ENCODE measurements at regions not wholly inside any gene's neighbourhood (a gene's known extent, or its start where the extent isn't known, plus 50 kb on each side); places are given as distances from the start of the nearest gene placed in this dataset.

DNA sequence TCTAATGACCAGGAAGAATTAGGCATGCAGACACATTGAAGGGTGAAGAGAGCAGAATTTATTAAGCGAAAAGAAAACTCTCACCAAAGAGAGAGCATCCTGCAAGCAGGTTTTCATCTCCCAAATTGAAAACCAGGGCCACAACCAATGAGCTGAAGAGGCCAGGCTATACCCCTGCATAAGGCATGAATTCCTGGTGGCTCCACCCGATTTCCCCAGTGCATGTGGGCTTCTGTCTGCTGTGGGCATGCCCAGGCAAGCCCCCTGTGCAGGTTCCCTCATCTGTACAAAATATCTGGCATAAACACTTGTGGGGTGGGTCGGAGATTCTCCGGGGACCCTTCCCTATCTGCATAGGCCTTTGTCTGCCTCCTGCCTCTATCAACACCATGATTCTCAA lies 621.6 kb upstream of the LRRTM1 start:
- ChIA-PET POLR2A (no interaction called here), CTCF (ENCODE audit: low intra/inter-chr PET ratio) (no interaction called here)
- H2AFZ ChIP-seq (ENCODE audit: low read depth, low read length): no peak overlapping the region
- TF ChIP-seq CEBPG (CRISPR knock-in tag; IDR thresholded peaks at IDR 0.05): no peak
- no peak for TF ChIP-seq CEBPG (tag; conservative IDR thresholded peaks at IDR 0.05 in 1 of 2, IDR thresholded peaks at IDR 0.05 in 1 of 2)
- TF ChIP-seq, protein P1, sequence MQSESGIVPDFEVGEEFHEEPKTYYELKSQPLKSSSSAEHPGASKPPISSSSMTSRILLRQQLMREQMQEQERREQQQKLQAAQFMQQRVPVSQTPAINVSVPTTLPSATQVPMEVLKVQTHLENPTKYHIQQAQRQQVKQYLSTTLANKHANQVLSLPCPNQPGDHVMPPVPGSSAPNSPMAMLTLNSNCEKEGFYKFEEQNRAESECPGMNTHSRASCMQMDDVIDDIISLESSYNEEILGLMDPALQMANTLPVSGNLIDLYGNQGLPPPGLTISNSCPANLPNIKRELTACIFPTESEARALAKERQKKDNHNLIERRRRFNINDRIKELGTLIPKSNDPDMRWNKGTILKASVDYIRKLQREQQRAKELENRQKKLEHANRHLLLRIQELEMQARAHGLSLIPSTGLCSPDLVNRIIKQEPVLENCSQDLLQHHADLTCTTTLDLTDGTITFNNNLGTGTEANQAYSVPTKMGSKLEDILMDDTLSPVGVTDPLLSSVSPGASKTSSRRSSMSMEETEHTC (IDR thresholded peaks at IDR 0.05): no peak
- TF ChIP-seq ZNF311 (CRISPR knock-in tag; IDR thresholded peaks at IDR 0.05): no peak
- TF ChIP-seq ZFX (CRISPR knock-in tag; IDR thresholded peaks at IDR 0.05): no peak
- TF ChIP-seq ARID3B (CRISPR knock-in tag; IDR thresholded peaks at IDR 0.05; ENCODE audit: borderline replicate concordance): no peak
- no peaks in the 10 kb centered on the region for H3K79me2 ChIP-seq (ENCODE audit: control insufficient read depth, insufficient read depth, low read length)
- 0 out of 2 replicates have a peak, but pooled peaks cover 4% of the 10 kb centered on the region for H3K9me3 ChIP-seq (replicated peaks; ENCODE audit: control insufficient read depth, insufficient read depth, low read depth, low read length)
- H4K20me1 ChIP-seq (replicated peaks; ENCODE audit: control insufficient read depth, insufficient read depth, low read length): no peaks in the 10 kb centered on the region
- H3K9ac ChIP-seq (ENCODE audit: insufficient read depth in 1 of 2, low read depth in 2 of 2, low read length in 2 of 2): no peak overlapping the region
- H3K9me1 ChIP-seq (ENCODE audit: control insufficient read depth, insufficient read depth, low read length): no peaks in the 10 kb centered on the region
- FAIRE-seq (no peak), DNase-seq (ENCODE audit: extremely low read depth in 1 of 4, low spot score in 3 of 4) (no peak), ATAC-seq (no peak)
- no peaks in the 10 kb centered on the region for H3K27me3 ChIP-seq (ENCODE audit: control insufficient read depth in 2 of 2, insufficient read depth in 2 of 2, low read length in 2 of 2)
- H3K36me3 ChIP-seq (ENCODE audit: control insufficient read depth, insufficient read depth, low read length): no peaks in the 10 kb centered on the region
- no TSS peak for BruUV-seq (replicated peaks)
- intact Hi-C loops (cut with micrococcal nuclease): no loop called here
- in situ Hi-C loops (cut with MboI): no loop called here
- no peak overlapping the region for H3K4me2 ChIP-seq (ENCODE audit: insufficient read depth, low read length)
- no peak overlapping the region for H3K27ac ChIP-seq (ENCODE audit: extremely low read depth, low read depth, low read length)
- H3K4me1 ChIP-seq (replicated peaks in 1 of 2; ENCODE audit: control insufficient read depth in 2 of 2, insufficient read depth in 2 of 2, low read length in 2 of 2): no peaks in the 10 kb centered on the region
- 4% methylated on average over 4 of the region's 4 CpGs for WGBS (ENCODE audit: insufficient coverage, low coverage, missing lambda C conversion rate)
- no peak overlapping the region for H3K4me3 ChIP-seq
